ENCODE measurements at regions not wholly inside any gene's neighbourhood (a gene's known extent, or its start where the extent isn't known, plus 50 kb on each side); places are given as distances from the start of the nearest gene placed in this dataset.

DNA sequence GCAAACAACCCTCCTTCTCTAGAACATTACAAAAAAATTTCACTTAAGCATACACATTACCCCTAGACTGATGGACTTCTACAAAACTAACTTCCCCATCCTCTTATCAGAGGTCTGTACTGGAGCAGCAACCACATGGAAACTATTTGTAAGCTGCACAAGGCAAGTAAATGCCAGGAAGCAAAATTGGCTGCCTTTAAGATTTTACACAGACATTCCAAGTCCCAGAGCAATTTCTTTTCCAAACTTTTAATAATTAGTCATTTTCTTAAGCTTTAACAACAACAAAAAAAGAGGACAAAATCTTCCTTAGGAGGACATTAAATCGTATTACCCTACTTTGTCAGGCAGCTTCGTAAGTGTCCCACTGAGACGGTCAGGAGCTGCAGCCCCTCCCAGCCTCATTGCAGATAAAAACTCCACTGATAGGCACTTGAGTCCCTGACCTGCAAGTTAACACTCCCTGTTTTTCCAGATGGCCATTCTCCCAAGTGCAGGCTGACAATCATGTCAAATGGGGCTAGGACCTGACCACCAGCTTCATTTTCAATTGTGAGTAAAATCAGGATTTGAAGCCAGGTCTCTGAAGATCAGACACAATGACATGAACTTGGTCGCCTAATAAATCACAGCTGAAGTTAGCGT is 680.1 kb downstream of the DIAPH3 start:
- Mint-ChIP-seq H3K27ac (ENCODE audit: unreplicated experiment) (no peak overlapping the region), H3K36me3 (ENCODE audit: insufficient read depth, unreplicated experiment) (no peaks in the 10 kb centered on the region), H3K4me1 (ENCODE audit: low read depth, unreplicated experiment) (no peaks in the 10 kb centered on the region), H3K27me3 (ENCODE audit: unreplicated experiment) (no peaks in the 10 kb centered on the region), H3K9me3 (ENCODE audit: low read depth, unreplicated experiment) (no peaks in the 10 kb centered on the region), H3K4me3 (ENCODE audit: low read depth, unreplicated experiment) (no peak overlapping the region)
- DNase-seq: no peak
- intact Hi-C loops (cut with micrococcal nuclease; ENCODE audit: unreplicated experiment): no loop called here
- BruUV-seq (replicated peaks): no TSS peak
- TF ChIP-seq, protein P1, sequence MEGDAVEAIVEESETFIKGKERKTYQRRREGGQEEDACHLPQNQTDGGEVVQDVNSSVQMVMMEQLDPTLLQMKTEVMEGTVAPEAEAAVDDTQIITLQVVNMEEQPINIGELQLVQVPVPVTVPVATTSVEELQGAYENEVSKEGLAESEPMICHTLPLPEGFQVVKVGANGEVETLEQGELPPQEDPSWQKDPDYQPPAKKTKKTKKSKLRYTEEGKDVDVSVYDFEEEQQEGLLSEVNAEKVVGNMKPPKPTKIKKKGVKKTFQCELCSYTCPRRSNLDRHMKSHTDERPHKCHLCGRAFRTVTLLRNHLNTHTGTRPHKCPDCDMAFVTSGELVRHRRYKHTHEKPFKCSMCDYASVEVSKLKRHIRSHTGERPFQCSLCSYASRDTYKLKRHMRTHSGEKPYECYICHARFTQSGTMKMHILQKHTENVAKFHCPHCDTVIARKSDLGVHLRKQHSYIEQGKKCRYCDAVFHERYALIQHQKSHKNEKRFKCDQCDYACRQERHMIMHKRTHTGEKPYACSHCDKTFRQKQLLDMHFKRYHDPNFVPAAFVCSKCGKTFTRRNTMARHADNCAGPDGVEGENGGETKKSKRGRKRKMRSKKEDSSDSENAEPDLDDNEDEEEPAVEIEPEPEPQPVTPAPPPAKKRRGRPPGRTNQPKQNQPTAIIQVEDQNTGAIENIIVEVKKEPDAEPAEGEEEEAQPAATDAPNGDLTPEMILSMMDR (IDR thresholded peaks at IDR 0.05; ENCODE audit: unreplicated experiment): no peak
- CTCF ChIA-PET: no interaction called here

DNA sequence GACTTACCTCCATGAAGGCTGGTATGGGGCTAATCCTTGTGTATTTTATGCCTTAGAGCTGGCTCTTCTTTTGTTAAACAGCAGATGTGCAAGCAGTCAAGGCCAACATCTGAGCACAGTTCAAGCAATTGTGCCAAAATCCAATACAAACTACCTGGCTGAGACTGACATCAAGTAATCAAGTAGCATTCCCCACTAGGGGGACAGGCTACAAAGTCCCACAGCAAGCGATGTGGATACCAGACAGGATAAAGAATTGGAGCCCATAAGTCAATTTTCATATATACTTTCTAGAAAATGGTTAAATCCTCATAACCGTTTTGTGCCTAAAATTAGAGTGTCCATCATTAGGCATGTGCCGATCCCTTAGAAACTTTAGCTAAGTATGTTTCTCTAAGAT is 675.8 kb downstream of the DIAPH3 start:
- Mint-ChIP-seq H3K4me1 (ENCODE audit: low read depth, unreplicated experiment) (no peaks in the 10 kb centered on the region), H3K36me3 (ENCODE audit: insufficient read depth, unreplicated experiment) (no peaks in the 10 kb centered on the region), H3K9me3 (ENCODE audit: low read depth, unreplicated experiment) (no peaks in the 10 kb centered on the region), H3K27me3 (ENCODE audit: unreplicated experiment) (no peaks in the 10 kb centered on the region), H3K27ac (ENCODE audit: unreplicated experiment) (no peak overlapping the region), H3K4me3 (ENCODE audit: low read depth, unreplicated experiment) (no peak overlapping the region)
- TF ChIP-seq, protein P1 (IDR thresholded peaks at IDR 0.05; ENCODE audit: unreplicated experiment): no peak
- no TSS peak for BruUV-seq (replicated peaks)
- CTCF ChIA-PET: no interaction called here
- intact Hi-C loops (cut with micrococcal nuclease; ENCODE audit: unreplicated experiment): no loop called here
- DNase-seq: no peak

DNA sequence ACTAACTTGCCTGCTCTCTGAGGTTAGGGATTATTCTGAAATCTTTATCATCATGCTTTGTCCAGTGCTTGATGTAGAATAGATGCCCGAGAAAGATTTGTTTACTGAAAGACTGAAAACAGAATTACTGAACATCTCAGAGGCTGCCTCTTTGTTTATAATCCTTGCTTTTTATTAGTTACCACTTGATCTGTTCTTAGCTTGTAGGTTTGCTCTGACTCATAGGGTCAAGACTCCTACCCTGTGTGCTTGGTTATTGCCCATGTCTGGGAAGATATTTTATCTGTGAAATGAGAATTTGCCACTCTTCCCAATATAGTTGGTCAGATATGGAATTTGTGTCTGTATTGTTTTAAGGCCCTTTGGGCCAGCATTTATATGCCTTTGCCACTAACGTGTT is 675.3 kb downstream of the DIAPH3 start:
- no peak overlapping the region for H3K4me3 Mint-ChIP-seq (ENCODE audit: low read depth, unreplicated experiment)
- no peaks in the 10 kb centered on the region for H3K9me3 Mint-ChIP-seq (ENCODE audit: low read depth, unreplicated experiment)
- no peaks in the 10 kb centered on the region for H3K27me3 Mint-ChIP-seq (ENCODE audit: unreplicated experiment)
- CTCF ChIA-PET: no interaction called here
- DNase-seq: no peak
- H3K36me3 Mint-ChIP-seq (ENCODE audit: insufficient read depth, unreplicated experiment): no peaks in the 10 kb centered on the region
- TF ChIP-seq, protein P1 (IDR thresholded peaks at IDR 0.05; ENCODE audit: unreplicated experiment): no peak
- intact Hi-C loops (cut with micrococcal nuclease; ENCODE audit: unreplicated experiment): no loop called here
- H3K4me1 Mint-ChIP-seq (ENCODE audit: low read depth, unreplicated experiment): no peaks in the 10 kb centered on the region
- H3K27ac Mint-ChIP-seq (ENCODE audit: unreplicated experiment): no peak overlapping the region
- BruUV-seq (replicated peaks): no TSS peak

DNA sequence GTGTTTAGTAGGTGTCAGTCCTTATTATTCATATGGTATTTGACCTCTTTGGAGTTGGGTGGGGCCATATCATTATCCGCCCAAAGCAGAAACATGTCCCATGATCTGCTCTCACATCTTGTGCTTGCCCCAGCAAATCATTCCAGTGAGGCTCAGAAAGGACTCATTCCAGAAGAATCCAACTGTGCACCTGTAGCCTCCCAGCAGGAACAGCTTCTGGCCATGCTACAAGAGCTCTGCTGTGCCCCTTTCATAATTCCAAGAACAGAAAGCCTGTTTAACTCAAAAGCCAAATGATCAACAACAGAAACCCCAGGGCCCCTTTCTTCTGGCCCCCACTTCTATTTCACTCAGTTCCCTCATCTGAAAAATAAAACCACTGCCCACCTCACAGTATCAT is 673.1 kb downstream of the DIAPH3 start:
- Mint-ChIP-seq H3K9me3 (ENCODE audit: low read depth, unreplicated experiment) (no peaks in the 10 kb centered on the region), H3K36me3 (ENCODE audit: insufficient read depth, unreplicated experiment) (no peaks in the 10 kb centered on the region), H3K4me1 (ENCODE audit: low read depth, unreplicated experiment) (no peaks in the 10 kb centered on the region), H3K4me3 (ENCODE audit: low read depth, unreplicated experiment) (no peak overlapping the region), H3K27ac (ENCODE audit: unreplicated experiment) (no peak overlapping the region), H3K27me3 (ENCODE audit: unreplicated experiment) (no peaks in the 10 kb centered on the region)
- BruUV-seq (replicated peaks): no TSS peak
- DNase-seq: no peak
- CTCF ChIA-PET: no interaction called here
- intact Hi-C loops (cut with micrococcal nuclease; ENCODE audit: unreplicated experiment): no loop called here
- TF ChIP-seq, protein P1 (IDR thresholded peaks at IDR 0.05; ENCODE audit: unreplicated experiment): no peak
